ENCODE measurements at regions not wholly inside any gene's neighbourhood (a gene's known extent, or its start where the extent isn't known, plus 50 kb on each side); places are given as distances from the start of the nearest gene placed in this dataset.

DNA sequence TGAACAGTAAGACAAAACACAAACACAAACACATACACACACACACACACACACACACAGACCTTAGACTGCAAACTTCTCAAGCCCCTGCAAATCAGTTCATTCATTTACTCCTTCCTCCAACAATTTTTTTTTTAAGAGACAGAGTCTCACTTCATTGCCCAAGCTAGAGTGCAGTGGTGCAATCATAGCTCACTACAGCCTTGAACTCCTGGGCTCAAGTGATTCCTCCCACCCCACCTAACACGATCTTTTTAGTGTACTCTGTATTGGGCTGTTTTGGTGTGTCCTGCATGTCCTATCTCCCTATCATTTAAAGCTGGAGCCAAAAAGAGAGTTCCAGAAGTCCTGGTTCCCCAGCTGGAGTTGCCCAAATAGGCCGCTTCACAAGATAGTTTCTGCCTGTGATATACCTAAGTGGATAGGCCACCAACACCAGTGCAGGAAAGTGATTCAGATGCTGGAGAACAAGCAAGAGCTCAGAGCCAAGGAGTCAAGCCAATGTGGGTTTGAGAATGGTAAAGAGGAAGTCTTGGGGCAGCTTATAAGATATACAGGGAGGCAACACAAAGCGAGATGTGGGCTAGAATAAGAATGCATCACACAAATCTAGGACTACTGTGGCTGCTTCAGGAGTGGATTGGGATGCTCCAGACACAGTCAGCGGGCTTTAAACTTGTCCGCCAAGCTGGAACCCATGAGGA, 85.4 kb upstream of the RAPGEF2 start:
- no peak for TF ChIP-seq EZH2 (IDR thresholded peaks at IDR 0.05; ENCODE audit: low read length, missing control alignments)
- no peak for TF ChIP-seq CTCF (conservative IDR thresholded peaks at IDR 0.05 in 1 of 2, IDR thresholded peaks at IDR 0.05 in 1 of 2; ENCODE audit: low read depth in 1 of 2, low read length in 2 of 2)
- Histone ChIP-seq H3K4me1 (ENCODE audit: control insufficient read depth, extremely low read depth, insufficient read depth, low read length) (peaks cover 2% of the 10 kb centered on the region), H3K9me3 (ENCODE audit: control insufficient read depth, insufficient read depth, low read depth, low read length) (no peaks in the 10 kb centered on the region), H3K36me3 (ENCODE audit: control insufficient read depth, insufficient read depth, low read length) (no peaks in the 10 kb centered on the region), H4K20me1 (ENCODE audit: control insufficient read depth, extremely low read depth, insufficient read depth, low read length) (no peaks in the 10 kb centered on the region), H3K9ac (ENCODE audit: insufficient read depth, low read length) (no peak overlapping the region), H3K4me2 (ENCODE audit: extremely low read depth, insufficient read depth, low read length) (no peak overlapping the region), H3K27me3 (ENCODE audit: control insufficient read depth, insufficient read depth, low read length) (no peaks in the 10 kb centered on the region), H3K27ac (ENCODE audit: insufficient read depth, low read length) (no peak overlapping the region), H3K79me2 (ENCODE audit: control insufficient read depth, insufficient read depth, low read length) (no peaks in the 10 kb centered on the region), H2AFZ (ENCODE audit: low read length) (peak overlapping the region; percentile 40), H3K4me3 (replicated peaks in 1 of 4; ENCODE audit: control extremely low read depth in 1 of 4, insufficient read depth in 1 of 4, low read depth in 3 of 4, low read length in 4 of 4) (no peak overlapping the region)
- no peak for DNase-seq (ENCODE audit: low read depth in 2 of 2)

GRCh38 chr4:159018062-159018629, 84.7 kb upstream of the RAPGEF2 start:
- TF ChIP-seq EZH2 (IDR thresholded peaks at IDR 0.05; ENCODE audit: low read length, missing control alignments): no peak
- TF ChIP-seq CTCF (conservative IDR thresholded peaks at IDR 0.05 in 1 of 2, IDR thresholded peaks at IDR 0.05 in 1 of 2; ENCODE audit: low read depth in 1 of 2, low read length in 2 of 2): no peak
- H3K4me2 ChIP-seq (ENCODE audit: extremely low read depth, insufficient read depth, low read length): no peak overlapping the region

DNA sequence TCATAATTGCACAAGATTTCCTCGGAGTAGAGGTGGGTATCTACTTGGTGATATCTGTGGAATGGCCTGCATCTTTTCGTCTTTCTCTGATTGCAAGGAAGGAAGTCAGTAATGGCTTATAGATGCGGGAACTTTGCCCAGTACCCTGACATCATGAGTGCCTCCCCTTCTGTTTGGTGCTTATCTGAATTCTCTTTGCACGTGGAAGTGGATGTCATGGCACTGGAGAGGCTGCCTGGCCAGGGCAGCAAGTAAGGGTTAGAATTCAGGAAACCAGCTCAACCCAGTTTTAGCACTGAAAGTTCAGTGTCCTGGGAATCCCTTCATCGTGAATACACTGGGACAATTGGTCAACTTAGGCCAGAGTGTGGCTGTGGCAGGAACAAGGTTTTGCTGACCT, 83.5 kb upstream of the RAPGEF2 start:
- no peak overlapping the region for H3K4me3 ChIP-seq (replicated peaks in 1 of 4; ENCODE audit: control extremely low read depth in 1 of 4, insufficient read depth in 1 of 4, low read depth in 3 of 4, low read length in 4 of 4)
- H4K20me1 ChIP-seq (ENCODE audit: control insufficient read depth, extremely low read depth, insufficient read depth, low read length): no peaks in the 10 kb centered on the region
- H3K9me3 ChIP-seq (ENCODE audit: control insufficient read depth, insufficient read depth, low read depth, low read length): no peaks in the 10 kb centered on the region
- no peak for DNase-seq (ENCODE audit: low read depth in 2 of 2)
- no peak overlapping the region for H3K27ac ChIP-seq (ENCODE audit: insufficient read depth, low read length)
- no peak for TF ChIP-seq CTCF (conservative IDR thresholded peaks at IDR 0.05 in 1 of 2, IDR thresholded peaks at IDR 0.05 in 1 of 2; ENCODE audit: low read depth in 1 of 2, low read length in 2 of 2)
- TF ChIP-seq EZH2 (IDR thresholded peaks at IDR 0.05; ENCODE audit: low read length, missing control alignments): no peak
- no peaks in the 10 kb centered on the region for H3K36me3 ChIP-seq (ENCODE audit: control insufficient read depth, insufficient read depth, low read length)
- no peaks in the 10 kb centered on the region for H3K4me1 ChIP-seq (ENCODE audit: control insufficient read depth, extremely low read depth, insufficient read depth, low read length)
- no peak overlapping the region for H3K4me2 ChIP-seq (ENCODE audit: extremely low read depth, insufficient read depth, low read length)
- H3K9ac ChIP-seq (ENCODE audit: insufficient read depth, low read length): no peak overlapping the region
- no peaks in the 10 kb centered on the region for H3K27me3 ChIP-seq (ENCODE audit: control insufficient read depth, insufficient read depth, low read length)
- no peaks in the 10 kb centered on the region for H3K79me2 ChIP-seq (ENCODE audit: control insufficient read depth, insufficient read depth, low read length)
- no peak overlapping the region for H2AFZ ChIP-seq (ENCODE audit: low read length)

More at GRCh38 chr4:159018062-159018629, 84.7 kb upstream of the RAPGEF2 start:
- no peak overlapping the region for H3K9ac ChIP-seq (ENCODE audit: insufficient read depth, low read length)
- H3K27ac ChIP-seq (ENCODE audit: insufficient read depth, low read length): no peak overlapping the region
- H3K36me3 ChIP-seq (ENCODE audit: control insufficient read depth, insufficient read depth, low read length): no peaks in the 10 kb centered on the region
- no peaks in the 10 kb centered on the region for H3K4me1 ChIP-seq (ENCODE audit: control insufficient read depth, extremely low read depth, insufficient read depth, low read length)
- no peaks in the 10 kb centered on the region for H4K20me1 ChIP-seq (ENCODE audit: control insufficient read depth, extremely low read depth, insufficient read depth, low read length)
- no peaks in the 10 kb centered on the region for H3K79me2 ChIP-seq (ENCODE audit: control insufficient read depth, insufficient read depth, low read length)
- no peaks in the 10 kb centered on the region for H3K27me3 ChIP-seq (ENCODE audit: control insufficient read depth, insufficient read depth, low read length)
- peak overlapping the region; percentile 40 for H2AFZ ChIP-seq (ENCODE audit: low read length)
- no peak for DNase-seq (ENCODE audit: low read depth in 2 of 2)
- H3K4me3 ChIP-seq (replicated peaks in 1 of 4; ENCODE audit: control extremely low read depth in 1 of 4, insufficient read depth in 1 of 4, low read depth in 3 of 4, low read length in 4 of 4): no peak overlapping the region
- H3K9me3 ChIP-seq (ENCODE audit: control insufficient read depth, insufficient read depth, low read depth, low read length): no peaks in the 10 kb centered on the region
